Uterus (tissue), 2 donors: ENCODE measurements at regions not wholly inside any gene's neighbourhood (a gene's known extent, or its start where the extent isn't known, plus 50 kb on each side); places are given as distances from the start of the nearest gene placed in this dataset.

Source experiments
- POLR2A ChIP-seq, 2 donors: fragments of 450-650 bp; IDR thresholded peaks; one replicate each; pipeline ENCODE4 v1.6.1; 2016; ENCODE audit warnings: antibody characterized with exemption in 2 of 2, mild to moderate bottlenecking in 1 of 2, moderate library complexity in 1 of 2
- TF ChIP-seq, protein P1 (sequence below), 4 experiments: fragments of 200-600 bp in 2 of 4; fragments of 450-650 bp in 2 of 4; sonication (generic) in 2 of 4; IDR thresholded peaks; one replicate each; pipeline ENCODE4 v1.5.1; 2016 to 2019; ENCODE audit warnings: antibody characterized with exemption in 4 of 4, mild to moderate bottlenecking in 2 of 4, moderate library complexity in 1 of 4

DNA sequence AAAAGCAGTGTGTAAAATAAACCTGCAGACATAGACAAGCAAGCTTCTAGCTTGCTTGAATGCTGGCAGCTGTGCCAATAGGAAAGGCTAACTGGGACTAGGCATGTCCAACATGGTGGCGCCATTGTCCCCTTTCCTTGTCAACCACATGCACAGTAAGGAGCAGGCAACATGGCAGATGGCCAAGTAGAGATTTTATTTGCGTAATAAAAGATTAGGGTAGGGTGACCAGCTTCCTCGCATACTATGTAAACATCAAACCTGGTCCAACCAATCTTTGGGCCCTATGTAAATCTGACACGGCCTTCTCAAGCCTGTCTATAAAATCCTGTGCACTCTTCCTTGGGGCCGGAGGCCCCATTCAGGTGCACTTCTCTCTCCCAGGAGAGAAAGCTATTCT, 575.4 kb upstream of the GOLIM4 start:
- TF ChIP-seq, protein P1, sequence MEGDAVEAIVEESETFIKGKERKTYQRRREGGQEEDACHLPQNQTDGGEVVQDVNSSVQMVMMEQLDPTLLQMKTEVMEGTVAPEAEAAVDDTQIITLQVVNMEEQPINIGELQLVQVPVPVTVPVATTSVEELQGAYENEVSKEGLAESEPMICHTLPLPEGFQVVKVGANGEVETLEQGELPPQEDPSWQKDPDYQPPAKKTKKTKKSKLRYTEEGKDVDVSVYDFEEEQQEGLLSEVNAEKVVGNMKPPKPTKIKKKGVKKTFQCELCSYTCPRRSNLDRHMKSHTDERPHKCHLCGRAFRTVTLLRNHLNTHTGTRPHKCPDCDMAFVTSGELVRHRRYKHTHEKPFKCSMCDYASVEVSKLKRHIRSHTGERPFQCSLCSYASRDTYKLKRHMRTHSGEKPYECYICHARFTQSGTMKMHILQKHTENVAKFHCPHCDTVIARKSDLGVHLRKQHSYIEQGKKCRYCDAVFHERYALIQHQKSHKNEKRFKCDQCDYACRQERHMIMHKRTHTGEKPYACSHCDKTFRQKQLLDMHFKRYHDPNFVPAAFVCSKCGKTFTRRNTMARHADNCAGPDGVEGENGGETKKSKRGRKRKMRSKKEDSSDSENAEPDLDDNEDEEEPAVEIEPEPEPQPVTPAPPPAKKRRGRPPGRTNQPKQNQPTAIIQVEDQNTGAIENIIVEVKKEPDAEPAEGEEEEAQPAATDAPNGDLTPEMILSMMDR (IDR thresholded peaks at IDR 0.05): no peak
- TF ChIP-seq POLR2A (IDR thresholded peaks at IDR 0.05): no peak
